ENCODE measurements at regions not wholly inside any gene's neighbourhood (a gene's known extent, or its start where the extent isn't known, plus 50 kb on each side); places are given as distances from the start of the nearest gene placed in this dataset.

DNA sequence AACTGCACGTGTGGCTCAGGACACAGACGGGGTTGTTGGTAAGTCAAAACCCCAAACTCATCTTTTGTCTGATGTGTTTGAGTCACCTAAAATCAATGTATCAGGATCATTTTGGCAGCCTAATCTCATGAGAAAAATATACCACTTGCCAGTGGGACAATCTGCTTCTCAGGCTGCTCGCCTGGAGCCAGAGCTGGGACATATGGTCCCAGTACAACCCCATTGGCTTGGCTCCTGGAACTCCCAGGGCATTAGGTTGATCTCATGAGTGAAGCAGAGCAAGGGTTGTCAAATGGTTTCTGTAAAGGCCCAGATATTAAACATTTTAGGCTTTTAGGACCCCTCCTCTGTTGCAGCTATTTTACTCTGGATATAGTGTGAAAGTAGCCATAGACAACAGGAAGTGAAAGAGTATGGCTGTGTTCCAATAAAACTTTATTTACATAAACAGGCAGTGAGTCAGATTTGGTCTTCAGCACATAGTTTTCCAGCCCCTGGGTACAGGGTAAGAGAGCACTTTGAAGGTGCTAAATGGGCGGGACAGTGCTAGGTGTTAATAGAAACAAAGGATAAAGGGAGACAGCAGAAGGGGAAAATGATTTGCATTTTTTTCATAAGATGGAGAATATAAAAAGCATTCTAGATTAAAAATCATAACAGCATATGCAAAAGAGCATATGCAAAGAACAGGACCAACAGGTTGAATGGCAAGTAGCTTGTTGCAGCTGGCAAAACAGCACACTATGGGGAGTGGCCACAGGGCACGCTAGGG is 290.8 kb downstream of the KCNS3 start:
- Histone ChIP-seq H3K9ac (ENCODE audit: low read length) (no peak overlapping the region), H3K4me2 (ENCODE audit: low read length) (no peak overlapping the region), H3K4me3 (ENCODE audit: low read length) (no peak overlapping the region), H3K27ac (ENCODE audit: low read depth, low read length) (no peak overlapping the region), H3K79me1 (ENCODE audit: low read length) (no peaks in the 10 kb centered on the region), H4K5ac (ENCODE audit: low read length) (no peak overlapping the region), H3K79me2 (ENCODE audit: control insufficient read depth, insufficient read depth, low read length) (no peaks in the 10 kb centered on the region), H3K27me3 (ENCODE audit: insufficient read depth, low read length, poor library complexity) (no peaks in the 10 kb centered on the region), H3K56ac (ENCODE audit: low read length) (peak overlapping the region; percentile 56), H3K36me3 (ENCODE audit: control insufficient read depth, insufficient read depth, low read length) (no peaks in the 10 kb centered on the region), H3K4ac (ENCODE audit: low read depth, low read length) (no peak overlapping the region), H2BK120ac (ENCODE audit: low read depth, low read length) (no peak overlapping the region), H4K8ac (ENCODE audit: low read depth, low read length) (no peak overlapping the region), H3K18ac (ENCODE audit: low read length) (no peak overlapping the region), H3K4me1 (ENCODE audit: control insufficient read depth, low read depth, low read length) (peaks cover 5% of the 10 kb centered on the region), H2BK5ac (ENCODE audit: low read length) (peak overlapping the region; percentile 82), H2AK5ac (ENCODE audit: low read length) (peak overlapping the region; percentile 74), H2BK15ac (replicated peaks; ENCODE audit: low read depth) (no peak overlapping the region), H3K23ac (ENCODE audit: low read length) (no peak overlapping the region)
- DNase-seq: peak; percentile 55
- WGBS (ENCODE audit: extremely low coverage, insufficient coverage, low lambda C conversion rate): no CpG with 5 or more reads among the region's 5 CpGs

DNA sequence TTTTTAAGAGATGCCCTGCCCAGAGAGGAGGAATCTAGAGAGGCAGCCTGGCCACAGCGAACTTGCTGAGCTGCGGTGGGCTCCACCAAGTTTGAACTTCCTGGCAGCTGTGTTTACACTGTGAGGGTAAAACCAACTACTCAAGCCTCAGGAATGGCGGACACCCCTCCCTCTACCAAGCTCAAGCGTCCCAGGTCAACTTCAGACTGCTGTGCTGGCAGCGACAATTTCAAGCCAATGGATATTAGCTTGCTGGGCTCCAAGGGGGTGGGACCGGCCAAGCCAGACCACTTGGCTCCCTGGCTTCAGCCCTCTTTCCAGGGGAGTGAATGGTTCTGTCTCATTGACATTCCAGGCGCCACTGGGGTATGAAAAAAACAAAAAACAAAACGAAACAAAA is 289.4 kb downstream of the KCNS3 start:
- no CpG with 5 or more reads among the region's 8 CpGs for WGBS (ENCODE audit: extremely low coverage, insufficient coverage, low lambda C conversion rate)
- DNase-seq: no peak

GRCh38 chr2:18161681-18162080 is 283.2 kb downstream of the KCNS3 start:
- no peaks in the 10 kb centered on the region for H3K36me3 ChIP-seq (ENCODE audit: control insufficient read depth, insufficient read depth, low read length)
- no peak overlapping the region for H3K56ac ChIP-seq (ENCODE audit: low read length)
- no peaks in the 10 kb centered on the region for H3K79me2 ChIP-seq (ENCODE audit: control insufficient read depth, insufficient read depth, low read length)
- H3K18ac ChIP-seq (ENCODE audit: low read length): no peak overlapping the region
- no peak overlapping the region for H3K27ac ChIP-seq (ENCODE audit: low read depth, low read length)
- no peak for DNase-seq
- WGBS (ENCODE audit: extremely low coverage, insufficient coverage, low lambda C conversion rate): no CpG with 5 or more reads among the region's 5 CpGs
- H2BK120ac ChIP-seq (ENCODE audit: low read depth, low read length): no peak overlapping the region
- H2BK15ac ChIP-seq (replicated peaks; ENCODE audit: low read depth): no peak overlapping the region
- H3K4ac ChIP-seq (ENCODE audit: low read depth, low read length): no peak overlapping the region
- no peaks in the 10 kb centered on the region for H3K79me1 ChIP-seq (ENCODE audit: low read length)
- H2AK5ac ChIP-seq (ENCODE audit: low read length): no peak overlapping the region
- H3K4me3 ChIP-seq (ENCODE audit: low read length): no peak overlapping the region
- no peak overlapping the region for H4K8ac ChIP-seq (ENCODE audit: low read depth, low read length)
- H3K9ac ChIP-seq (ENCODE audit: low read length): no peak overlapping the region
- H3K4me1 ChIP-seq (ENCODE audit: control insufficient read depth, low read depth, low read length): no peaks in the 10 kb centered on the region
- no peak overlapping the region for H3K23ac ChIP-seq (ENCODE audit: low read length)
- no peak overlapping the region for H4K5ac ChIP-seq (ENCODE audit: low read length)
- no peaks in the 10 kb centered on the region for H3K27me3 ChIP-seq (ENCODE audit: insufficient read depth, low read length, poor library complexity)
- no peak overlapping the region for H3K4me2 ChIP-seq (ENCODE audit: low read length)
- no peak overlapping the region for H2BK5ac ChIP-seq (ENCODE audit: low read length)

More for the DNA sequence above, 289.4 kb downstream of the KCNS3 start:
- Histone ChIP-seq H3K9ac (ENCODE audit: low read length) (no peak overlapping the region), H3K27me3 (ENCODE audit: insufficient read depth, low read length, poor library complexity) (no peaks in the 10 kb centered on the region), H3K4ac (ENCODE audit: low read depth, low read length) (no peak overlapping the region), H4K5ac (ENCODE audit: low read length) (no peak overlapping the region), H3K4me1 (ENCODE audit: control insufficient read depth, low read depth, low read length) (peaks cover 5% of the 10 kb centered on the region), H3K36me3 (ENCODE audit: control insufficient read depth, insufficient read depth, low read length) (no peaks in the 10 kb centered on the region), H3K4me2 (ENCODE audit: low read length) (no peak overlapping the region), H3K4me3 (ENCODE audit: low read length) (no peak overlapping the region), H2AK5ac (ENCODE audit: low read length) (no peak overlapping the region), H3K18ac (ENCODE audit: low read length) (no peak overlapping the region), H2BK120ac (ENCODE audit: low read depth, low read length) (no peak overlapping the region), H2BK5ac (ENCODE audit: low read length) (no peak overlapping the region), H4K8ac (ENCODE audit: low read depth, low read length) (no peak overlapping the region), H3K23ac (ENCODE audit: low read length) (no peak overlapping the region), H3K27ac (ENCODE audit: low read depth, low read length) (no peak overlapping the region), H2BK15ac (replicated peaks; ENCODE audit: low read depth) (no peak overlapping the region), H3K79me1 (ENCODE audit: low read length) (no peaks in the 10 kb centered on the region), H3K56ac (ENCODE audit: low read length) (no peak overlapping the region), H3K79me2 (ENCODE audit: control insufficient read depth, insufficient read depth, low read length) (no peaks in the 10 kb centered on the region)

DNA sequence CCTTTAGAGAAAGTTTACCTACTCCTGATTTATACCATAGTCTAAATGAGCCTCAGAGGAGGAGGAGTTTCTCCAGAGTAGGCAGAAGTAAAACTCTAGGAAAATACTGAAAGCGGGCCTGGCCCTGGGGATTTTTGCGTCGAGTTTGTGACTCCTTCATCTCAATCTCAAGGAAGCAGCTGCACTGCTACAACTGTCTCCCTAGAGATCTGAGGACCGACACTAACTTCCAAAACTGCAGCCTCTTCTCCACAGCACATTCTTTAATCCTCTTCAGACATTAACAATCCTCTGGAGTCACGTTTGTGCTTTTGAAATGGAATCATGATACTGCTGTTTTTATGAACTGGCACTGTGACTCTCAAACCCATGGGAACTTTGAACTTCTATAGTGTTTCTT is 281.4 kb downstream of the KCNS3 start:
- WGBS (ENCODE audit: extremely low coverage, insufficient coverage, low lambda C conversion rate): no CpG with 5 or more reads among the region's 5 CpGs

GRCh38 chr2:18156421-18156820 is 278.0 kb downstream of the KCNS3 start:
- H2BK5ac ChIP-seq (ENCODE audit: low read length): no peak overlapping the region
- WGBS (ENCODE audit: extremely low coverage, insufficient coverage, low lambda C conversion rate): no CpG with 5 or more reads among the region's 2 CpGs
- H3K56ac ChIP-seq (ENCODE audit: low read length): no peak overlapping the region
- H3K18ac ChIP-seq (ENCODE audit: low read length): no peak overlapping the region
- H3K27me3 ChIP-seq (ENCODE audit: insufficient read depth, low read length, poor library complexity): no peaks in the 10 kb centered on the region
- no peaks in the 10 kb centered on the region for H3K79me2 ChIP-seq (ENCODE audit: control insufficient read depth, insufficient read depth, low read length)
- H3K4me2 ChIP-seq (ENCODE audit: low read length): no peak overlapping the region
- H3K4me1 ChIP-seq (ENCODE audit: control insufficient read depth, low read depth, low read length): no peaks in the 10 kb centered on the region
- H3K36me3 ChIP-seq (ENCODE audit: control insufficient read depth, insufficient read depth, low read length): no peaks in the 10 kb centered on the region
- no peak overlapping the region for H3K23ac ChIP-seq (ENCODE audit: low read length)
- no peak overlapping the region for H4K8ac ChIP-seq (ENCODE audit: low read depth, low read length)
- no peak overlapping the region for H3K4ac ChIP-seq (ENCODE audit: low read depth, low read length)
- no peak overlapping the region for H2BK120ac ChIP-seq (ENCODE audit: low read depth, low read length)
- no peak overlapping the region for H4K5ac ChIP-seq (ENCODE audit: low read length)
- no peaks in the 10 kb centered on the region for H3K79me1 ChIP-seq (ENCODE audit: low read length)
- no peak overlapping the region for H3K27ac ChIP-seq (ENCODE audit: low read depth, low read length)
- no peak overlapping the region for H2AK5ac ChIP-seq (ENCODE audit: low read length)
- H3K4me3 ChIP-seq (ENCODE audit: low read length): no peak overlapping the region
- H3K9ac ChIP-seq (ENCODE audit: low read length): no peak overlapping the region
- no peak overlapping the region for H2BK15ac ChIP-seq (replicated peaks; ENCODE audit: low read depth)
- no peak for DNase-seq

More for the DNA sequence above, 281.4 kb downstream of the KCNS3 start:
- no peaks in the 10 kb centered on the region for H3K79me1 ChIP-seq (ENCODE audit: low read length)
- H3K18ac ChIP-seq (ENCODE audit: low read length): no peak overlapping the region
- H3K27me3 ChIP-seq (ENCODE audit: insufficient read depth, low read length, poor library complexity): no peaks in the 10 kb centered on the region
- H2BK15ac ChIP-seq (replicated peaks; ENCODE audit: low read depth): no peak overlapping the region
- H3K56ac ChIP-seq (ENCODE audit: low read length): no peak overlapping the region
- H2BK5ac ChIP-seq (ENCODE audit: low read length): no peak overlapping the region
- no peaks in the 10 kb centered on the region for H3K79me2 ChIP-seq (ENCODE audit: control insufficient read depth, insufficient read depth, low read length)
- H3K4me3 ChIP-seq (ENCODE audit: low read length): no peak overlapping the region
- H3K4me2 ChIP-seq (ENCODE audit: low read length): no peak overlapping the region
- no peak overlapping the region for H3K9ac ChIP-seq (ENCODE audit: low read length)
- no peak overlapping the region for H3K4ac ChIP-seq (ENCODE audit: low read depth, low read length)
- no peak overlapping the region for H3K23ac ChIP-seq (ENCODE audit: low read length)
- H4K8ac ChIP-seq (ENCODE audit: low read depth, low read length): no peak overlapping the region
- no peak overlapping the region for H4K5ac ChIP-seq (ENCODE audit: low read length)
- H2BK120ac ChIP-seq (ENCODE audit: low read depth, low read length): no peak overlapping the region
- H3K36me3 ChIP-seq (ENCODE audit: control insufficient read depth, insufficient read depth, low read length): no peaks in the 10 kb centered on the region
- DNase-seq: no peak
- no peaks in the 10 kb centered on the region for H3K4me1 ChIP-seq (ENCODE audit: control insufficient read depth, low read depth, low read length)
- no peak overlapping the region for H3K27ac ChIP-seq (ENCODE audit: low read depth, low read length)
- no peak overlapping the region for H2AK5ac ChIP-seq (ENCODE audit: low read length)

DNA sequence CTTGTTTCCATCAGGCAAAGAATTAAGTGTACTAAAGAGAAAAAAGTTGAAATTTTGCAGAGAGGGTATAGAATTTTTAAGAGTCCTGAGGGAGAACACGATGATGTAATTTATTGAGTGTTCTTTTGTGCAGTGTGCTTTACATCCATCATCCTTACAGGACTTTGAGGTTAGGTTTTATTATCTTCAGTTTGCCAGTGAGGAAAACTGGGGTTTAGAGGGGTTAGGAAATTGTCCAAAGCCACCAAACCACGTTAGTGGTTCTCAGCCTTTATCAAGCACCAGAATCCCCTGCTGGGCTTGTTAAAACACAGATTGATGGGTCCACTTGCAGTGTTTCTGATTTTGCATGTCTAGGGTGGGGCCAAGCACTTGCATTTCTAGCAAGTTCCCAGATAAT is 277.5 kb downstream of the KCNS3 start:
- H3K4me1 ChIP-seq (ENCODE audit: control insufficient read depth, low read depth, low read length): no peaks in the 10 kb centered on the region
- WGBS (ENCODE audit: extremely low coverage, insufficient coverage, low lambda C conversion rate): no CpG with 5 or more reads among the region's 2 CpGs

More for the DNA sequence above, 277.5 kb downstream of the KCNS3 start:
- Histone ChIP-seq H2AK5ac (ENCODE audit: low read length) (no peak overlapping the region), H3K23ac (ENCODE audit: low read length) (no peak overlapping the region), H4K5ac (ENCODE audit: low read length) (no peak overlapping the region), H3K27ac (ENCODE audit: low read depth, low read length) (no peak overlapping the region), H3K27me3 (ENCODE audit: insufficient read depth, low read length, poor library complexity) (no peaks in the 10 kb centered on the region), H3K9ac (ENCODE audit: low read length) (no peak overlapping the region), H2BK5ac (ENCODE audit: low read length) (no peak overlapping the region), H3K18ac (ENCODE audit: low read length) (no peak overlapping the region), H2BK15ac (replicated peaks; ENCODE audit: low read depth) (no peak overlapping the region), H3K79me1 (ENCODE audit: low read length) (no peaks in the 10 kb centered on the region), H3K56ac (ENCODE audit: low read length) (no peak overlapping the region), H3K36me3 (ENCODE audit: control insufficient read depth, insufficient read depth, low read length) (no peaks in the 10 kb centered on the region), H4K8ac (ENCODE audit: low read depth, low read length) (no peak overlapping the region), H3K4ac (ENCODE audit: low read depth, low read length) (no peak overlapping the region), H3K4me2 (ENCODE audit: low read length) (no peak overlapping the region), H3K4me3 (ENCODE audit: low read length) (no peak overlapping the region), H3K79me2 (ENCODE audit: control insufficient read depth, insufficient read depth, low read length) (no peaks in the 10 kb centered on the region), H2BK120ac (ENCODE audit: low read depth, low read length) (no peak overlapping the region)
- no peak for DNase-seq

Data from mesendoderm (in vitro differentiated cells).